ENCODE measurements at regions not wholly inside any gene's neighbourhood (a gene's known extent, or its start where the extent isn't known, plus 50 kb on each side); places are given as distances from the start of the nearest gene placed in this dataset.
"Not testable (repeated sequence)": the region's sequence is repeated elsewhere in the genome, so short reads cannot be mapped to it uniquely, and the experiment has no call there.

GRCh38 chr2:111252436-111252835 is 131.7 kb downstream of the BCL2L11 start:
- peak; percentile 68 for ATAC-seq

GRCh38 chr2:111254916-111255315 is 134.2 kb downstream of the BCL2L11 start:
- ATAC-seq: not testable (repeated sequence)

- ATAC-seq: not testable (repeated sequence)
Measured at GRCh38 chr2:111256628-111257027, 135.9 kb downstream of the BCL2L11 start.

- ATAC-seq: peak; percentile 96
Measured at GRCh38 chr2:111257607-111258006, 136.9 kb downstream of the BCL2L11 start.

GRCh38 chr2:111258318-111258717 is 137.6 kb downstream of the BCL2L11 start:
- ATAC-seq: peak; percentile 91

- ATAC-seq: not testable (repeated sequence)
Measured at GRCh38 chr2:111262627-111263379, 142.1 kb downstream of the BCL2L11 start.

GRCh38 chr2:111263380-111264017 is 142.8 kb downstream of the BCL2L11 start:
- ATAC-seq: not testable (repeated sequence)

GRCh38 chr2:111264956-111265355 is 144.2 kb downstream of the BCL2L11 start:
- ATAC-seq: not testable (repeated sequence)

- not testable (repeated sequence) for ATAC-seq
Measured at GRCh38 chr2:111266556-111266955, 145.8 kb downstream of the BCL2L11 start.

- ATAC-seq: not testable (repeated sequence)
Measured at GRCh38 chr2:111267038-111267437, 146.3 kb downstream of the BCL2L11 start.

- not testable (repeated sequence) for ATAC-seq
Measured at GRCh38 chr2:111269761-111270323, 149.1 kb downstream of the BCL2L11 start.

GRCh38 chr2:111270569-111270968 is 149.9 kb downstream of the BCL2L11 start:
- not testable (repeated sequence) for ATAC-seq

GRCh38 chr2:111271647-111272304 is 151.1 kb downstream of the BCL2L11 start:
- ATAC-seq: peak; percentile 94

- not testable (repeated sequence) for ATAC-seq
Measured at GRCh38 chr2:111273007-111273406, 152.3 kb downstream of the BCL2L11 start.

- ATAC-seq: not testable (repeated sequence)
Measured at GRCh38 chr2:111275047-111275853, 154.5 kb downstream of the BCL2L11 start.

GRCh38 chr2:111275854-111276171 is 155.1 kb downstream of the BCL2L11 start:
- not testable (repeated sequence) for ATAC-seq

- ATAC-seq: peak; percentile 16
Measured at GRCh38 chr2:111278133-111278532, 157.4 kb downstream of the BCL2L11 start.

- not testable (repeated sequence) for ATAC-seq
Measured at GRCh38 chr2:111280709-111281286, 160.1 kb downstream of the BCL2L11 start.

- ATAC-seq: not testable (repeated sequence)
Measured at GRCh38 chr2:111282162-111282561, 161.4 kb downstream of the BCL2L11 start.

GRCh38 chr2:111287646-111288568 is 167.2 kb downstream of the BCL2L11 start:
- peak; percentile 95 for ATAC-seq

- peak; percentile 86 for ATAC-seq
Measured at GRCh38 chr2:111290370-111290769, 169.7 kb downstream of the BCL2L11 start.

Measured in esophagus mucosa (tissue), 1 donor.